ENCODE measurements at regions not wholly inside any gene's neighbourhood (a gene's known extent, or its start where the extent isn't known, plus 50 kb on each side); places are given as distances from the start of the nearest gene placed in this dataset.

GRCh38 chr5:117236941-117237340 lies 662.3 kb upstream of the SEMA6A start:
- Histone ChIP-seq H3K79me2 (replicated peaks; ENCODE audit: insufficient read depth, low read length) (no peaks in the 10 kb centered on the region), H3K27ac (ENCODE audit: low read length) (no peak overlapping the region), H3K9me3 (ENCODE audit: low read length) (no peaks in the 10 kb centered on the region), H3K9me2 (ENCODE audit: insufficient read depth, low read length) (no peaks in the 10 kb centered on the region), H3K9ac (ENCODE audit: low read length) (no peak overlapping the region), H3F3A (ENCODE audit: insufficient read depth, low read length, poor library complexity, severe bottlenecking) (no peaks in the 10 kb centered on the region), H4K20me1 (ENCODE audit: insufficient read depth) (no peaks in the 10 kb centered on the region), H3K36me3 (ENCODE audit: insufficient read depth, low read length) (no peaks in the 10 kb centered on the region), H3K4me3 (ENCODE audit: low read length) (no peak overlapping the region), H3K4me2 (ENCODE audit: low read length) (no peak overlapping the region), H2AFZ (ENCODE audit: low read depth, low read length) (no peak overlapping the region), H3K27me3 (ENCODE audit: insufficient read depth, low read depth, low read length) (no peaks in the 10 kb centered on the region)
- TF ChIP-seq SMC3 (conservative IDR thresholded peaks at IDR 0.05; ENCODE audit: poor library complexity) (no peak), REST (IDR thresholded peaks at IDR 0.05; ENCODE audit: borderline replicate concordance) (no peak), RAD21 (conservative IDR thresholded peaks at IDR 0.05) (no peak), EP300 (conservative IDR thresholded peaks at IDR 0.05; ENCODE audit: poor library complexity, severe bottlenecking) (no peak), EZH2 (IDR thresholded peaks at IDR 0.05; ENCODE audit: borderline replicate concordance, insufficient read depth, low read length, poor library complexity, severe bottlenecking) (no peak), POLR2AphosphoS5 (IDR thresholded peaks at IDR 0.05) (no peak), CTCF (IDR thresholded peaks at IDR 0.05; ENCODE audit: poor library complexity, severe bottlenecking) (no peak), MXI1 (conservative IDR thresholded peaks at IDR 0.05; ENCODE audit: poor library complexity, severe bottlenecking) (no peak), TAF1 (IDR thresholded peaks at IDR 0.05; ENCODE audit: low read depth) (no peak)

GRCh38 chr5:117235786-117236185 lies 661.2 kb upstream of the SEMA6A start:
- Histone ChIP-seq H3K4me3 (ENCODE audit: low read length) (no peak overlapping the region), H2AFZ (ENCODE audit: low read depth, low read length) (no peak overlapping the region), H3K9ac (ENCODE audit: low read length) (no peak overlapping the region), H3K79me2 (replicated peaks; ENCODE audit: insufficient read depth, low read length) (no peaks in the 10 kb centered on the region), H3K9me3 (ENCODE audit: low read length) (no peaks in the 10 kb centered on the region), H3K27me3 (ENCODE audit: insufficient read depth, low read depth, low read length) (no peaks in the 10 kb centered on the region), H3K36me3 (ENCODE audit: insufficient read depth, low read length) (no peaks in the 10 kb centered on the region), H3F3A (ENCODE audit: insufficient read depth, low read length, poor library complexity, severe bottlenecking) (no peaks in the 10 kb centered on the region), H3K27ac (ENCODE audit: low read length) (no peak overlapping the region), H4K20me1 (ENCODE audit: insufficient read depth) (no peaks in the 10 kb centered on the region), H3K9me2 (ENCODE audit: insufficient read depth, low read length) (no peaks in the 10 kb centered on the region), H3K4me2 (ENCODE audit: low read length) (no peak overlapping the region)
- TF ChIP-seq RAD21 (conservative IDR thresholded peaks at IDR 0.05) (no peak), TAF1 (IDR thresholded peaks at IDR 0.05; ENCODE audit: low read depth) (no peak)

GRCh38 chr5:117230375-117230774 lies 655.8 kb upstream of the SEMA6A start:
- no peaks in the 10 kb centered on the region for H3F3A ChIP-seq (ENCODE audit: insufficient read depth, low read length, poor library complexity, severe bottlenecking)
- H3K9me3 ChIP-seq (ENCODE audit: low read length), result no peaks in the 10 kb centered on the region
- no peak overlapping the region for H3K27ac ChIP-seq (ENCODE audit: low read length)
- H3K4me3 ChIP-seq (ENCODE audit: low read length), result no peak overlapping the region
- H3K27me3 ChIP-seq (ENCODE audit: insufficient read depth, low read depth, low read length), result no peaks in the 10 kb centered on the region
- H4K20me1 ChIP-seq (ENCODE audit: insufficient read depth), result no peaks in the 10 kb centered on the region
- H3K9me2 ChIP-seq (ENCODE audit: insufficient read depth, low read length), result no peaks in the 10 kb centered on the region
- H3K4me2 ChIP-seq (ENCODE audit: low read length), result no peak overlapping the region
- no peak overlapping the region for H2AFZ ChIP-seq (ENCODE audit: low read depth, low read length)
- no peaks in the 10 kb centered on the region for H3K79me2 ChIP-seq (replicated peaks; ENCODE audit: insufficient read depth, low read length)
- H3K9ac ChIP-seq (ENCODE audit: low read length), result no peak overlapping the region
- no peaks in the 10 kb centered on the region for H3K36me3 ChIP-seq (ENCODE audit: insufficient read depth, low read length)
- TF ChIP-seq SMC3 (conservative IDR thresholded peaks at IDR 0.05; ENCODE audit: poor library complexity), result no peak
- TF ChIP-seq TAF1 (IDR thresholded peaks at IDR 0.05; ENCODE audit: low read depth), result no peak
- TF ChIP-seq CTCF (IDR thresholded peaks at IDR 0.05; ENCODE audit: poor library complexity, severe bottlenecking), result no peak
- no peak for TF ChIP-seq RAD21 (conservative IDR thresholded peaks at IDR 0.05)
- TF ChIP-seq MXI1 (conservative IDR thresholded peaks at IDR 0.05; ENCODE audit: poor library complexity, severe bottlenecking), result no peak
- no peak for TF ChIP-seq POLR2AphosphoS5 (IDR thresholded peaks at IDR 0.05)
- TF ChIP-seq REST (IDR thresholded peaks at IDR 0.05; ENCODE audit: borderline replicate concordance), result no peak
- TF ChIP-seq EZH2 (IDR thresholded peaks at IDR 0.05; ENCODE audit: borderline replicate concordance, insufficient read depth, low read length, poor library complexity, severe bottlenecking), result no peak
- no peak for TF ChIP-seq EP300 (conservative IDR thresholded peaks at IDR 0.05; ENCODE audit: poor library complexity, severe bottlenecking)
